ENCODE measurements at regions not wholly inside any gene's neighbourhood (a gene's known extent, or its start where the extent isn't known, plus 50 kb on each side); places are given as distances from the start of the nearest gene placed in this dataset.

GRCh38 chr4:123554801-123555232, 158.2 kb downstream of the SPRY1 start:
- Mint-ChIP-seq H3K4me3 (no peak overlapping the region), H3K27ac (no peak overlapping the region), H3K27me3 (ENCODE audit: low read depth) (peaks cover 13% of the 10 kb centered on the region), H3K9me3 (peaks cover under 1 to 2% of the 10 kb centered on the region in 2 donors), H3K4me1 (ENCODE audit: low read depth) (peaks cover 9% of the 10 kb centered on the region), H3K36me3 (ENCODE audit: insufficient read depth in 2 of 2) (no peaks in the 10 kb centered on the region)
- DNase-seq, result no peak
- no peak for ATAC-seq (replicated peaks in 1 of 2)

- H3K4me3 Mint-ChIP-seq, result no peak overlapping the region
- peaks cover 9% of the 10 kb centered on the region for H3K4me1 Mint-ChIP-seq (ENCODE audit: low read depth)
- H3K27me3 Mint-ChIP-seq (ENCODE audit: low read depth), result peaks cover 18% of the 10 kb centered on the region
- no peaks in the 10 kb centered on the region for H3K36me3 Mint-ChIP-seq (ENCODE audit: insufficient read depth in 2 of 2)
- ATAC-seq (replicated peaks in 1 of 2), result no peak
- no peak overlapping the region for H3K27ac Mint-ChIP-seq
- DNase-seq, result no peak
- H3K9me3 Mint-ChIP-seq, result peaks cover 0 to 1% of the 10 kb centered on the region in 2 donors
Measured at GRCh38 chr4:123555233-123555806, 158.7 kb downstream of the SPRY1 start.

- Mint-ChIP-seq H3K9me3 (peaks cover 0 to 1% of the 10 kb centered on the region in 2 donors), H3K27ac (no peak overlapping the region), H3K4me1 (ENCODE audit: low read depth) (peaks cover 9% of the 10 kb centered on the region), H3K27me3 (ENCODE audit: low read depth) (peaks cover 20% of the 10 kb centered on the region), H3K4me3 (no peak overlapping the region), H3K36me3 (ENCODE audit: insufficient read depth in 2 of 2) (no peaks in the 10 kb centered on the region)
- ATAC-seq (replicated peaks in 1 of 2), result no peak
- DNase-seq, result no peak
Measured at GRCh38 chr4:123555807-123556273, 159.2 kb downstream of the SPRY1 start.

GRCh38 chr4:123556526-123556925, 159.9 kb downstream of the SPRY1 start:
- Mint-ChIP-seq H3K27me3 (ENCODE audit: low read depth) (peaks cover 20% of the 10 kb centered on the region), H3K9me3 (peaks cover 0 to 1% of the 10 kb centered on the region in 2 donors), H3K4me1 (ENCODE audit: low read depth) (peaks cover 9% of the 10 kb centered on the region), H3K36me3 (ENCODE audit: insufficient read depth in 2 of 2) (no peaks in the 10 kb centered on the region), H3K27ac (no peak overlapping the region), H3K4me3 (no peak overlapping the region)
- no peak for DNase-seq
- ATAC-seq (replicated peaks in 1 of 2), result no peak

- Mint-ChIP-seq H3K9me3 (no peaks in the 10 kb centered on the region), H3K36me3 (ENCODE audit: insufficient read depth in 2 of 2) (no peaks in the 10 kb centered on the region), H3K4me1 (ENCODE audit: low read depth) (peaks cover 9% of the 10 kb centered on the region), H3K27me3 (ENCODE audit: low read depth) (peaks cover 22% of the 10 kb centered on the region), H3K4me3 (no peak overlapping the region), H3K27ac (no peak overlapping the region)
- DNase-seq (no peak), ATAC-seq (replicated peaks in 1 of 2) (no peak)
Measured at GRCh38 chr4:123557857-123558536, 161.4 kb downstream of the SPRY1 start.

- Mint-ChIP-seq H3K27me3 (ENCODE audit: low read depth) (peaks cover 22% of the 10 kb centered on the region), H3K36me3 (ENCODE audit: insufficient read depth in 2 of 2) (no peaks in the 10 kb centered on the region), H3K9me3 (no peaks in the 10 kb centered on the region), H3K4me1 (ENCODE audit: low read depth) (peaks cover 9% of the 10 kb centered on the region), H3K4me3 (no peak overlapping the region), H3K27ac (no peak overlapping the region)
- DNase-seq (no peak), ATAC-seq (replicated peaks in 1 of 2) (no peak)
Measured at GRCh38 chr4:123558865-123559264, 162.3 kb downstream of the SPRY1 start.

GRCh38 chr4:123559955-123560871, 163.6 kb downstream of the SPRY1 start:
- DNase-seq (no peak), ATAC-seq (replicated peaks in 1 of 2) (no peak)
- H3K36me3 Mint-ChIP-seq (ENCODE audit: insufficient read depth in 2 of 2), result no peaks in the 10 kb centered on the region
- H3K9me3 Mint-ChIP-seq, result no peaks in the 10 kb centered on the region
- H3K27ac Mint-ChIP-seq, result no peak overlapping the region
- peaks cover 11% of the 10 kb centered on the region for H3K4me1 Mint-ChIP-seq (ENCODE audit: low read depth)
- no peak overlapping the region for H3K4me3 Mint-ChIP-seq
- H3K27me3 Mint-ChIP-seq (ENCODE audit: low read depth), result peaks cover 21% of the 10 kb centered on the region

- Mint-ChIP-seq H3K27ac (no peak overlapping the region), H3K36me3 (ENCODE audit: insufficient read depth in 2 of 2) (no peaks in the 10 kb centered on the region), H3K9me3 (peaks cover 0 to 1% of the 10 kb centered on the region in 2 donors), H3K4me1 (ENCODE audit: low read depth) (peaks cover 9% of the 10 kb centered on the region), H3K4me3 (no peak overlapping the region), H3K27me3 (ENCODE audit: low read depth) (peaks cover 28% of the 10 kb centered on the region)
- no peak for ATAC-seq (replicated peaks in 1 of 2)
- DNase-seq, result no peak
Measured at GRCh38 chr4:123561525-123561924, 164.9 kb downstream of the SPRY1 start.

GRCh38 chr4:123562994-123563750, 166.6 kb downstream of the SPRY1 start:
- Mint-ChIP-seq H3K27ac (no peak overlapping the region), H3K36me3 (ENCODE audit: insufficient read depth in 2 of 2) (peaks cover 2 to 7% of the 10 kb centered on the region in 2 donors), H3K4me1 (ENCODE audit: low read depth) (peaks cover 9% of the 10 kb centered on the region), H3K4me3 (no peak overlapping the region), H3K9me3 (peaks cover 3 to 8% of the 10 kb centered on the region in 2 donors), H3K27me3 (ENCODE audit: low read depth) (peaks cover 36% of the 10 kb centered on the region)
- no peak for DNase-seq
- no peak for ATAC-seq (replicated peaks in 1 of 2)

- Mint-ChIP-seq H3K4me1 (ENCODE audit: low read depth) (peaks cover 9% of the 10 kb centered on the region), H3K27ac (no peak overlapping the region), H3K9me3 (peaks cover 3 to 8% of the 10 kb centered on the region in 2 donors), H3K27me3 (ENCODE audit: low read depth) (peaks cover 35% of the 10 kb centered on the region), H3K4me3 (no peak overlapping the region), H3K36me3 (ENCODE audit: insufficient read depth in 2 of 2) (peaks cover 2 to 7% of the 10 kb centered on the region in 2 donors)
- ATAC-seq (replicated peaks in 1 of 2), result peak; percentile 100
- peak; percentile 59 to 62 for DNase-seq
Measured at GRCh38 chr4:123564758-123565346, 168.3 kb downstream of the SPRY1 start.

- Mint-ChIP-seq H3K4me1 (ENCODE audit: low read depth) (peaks cover 9% of the 10 kb centered on the region), H3K9me3 (peaks cover 3 to 8% of the 10 kb centered on the region in 2 donors), H3K36me3 (ENCODE audit: insufficient read depth in 2 of 2) (peaks cover 2 to 7% of the 10 kb centered on the region in 2 donors), H3K27ac (no peak overlapping the region), H3K27me3 (ENCODE audit: low read depth) (peaks cover 22% of the 10 kb centered on the region), H3K4me3 (no peak overlapping the region)
- ATAC-seq (replicated peaks in 1 of 2), result no peak
- no peak for DNase-seq
Measured at GRCh38 chr4:123568936-123569335, 172.3 kb downstream of the SPRY1 start.

- no peak for ATAC-seq (replicated peaks in 1 of 2)
- peaks cover 3 to 8% of the 10 kb centered on the region in 2 donors for H3K9me3 Mint-ChIP-seq
- peaks cover 2 to 7% of the 10 kb centered on the region in 2 donors for H3K36me3 Mint-ChIP-seq (ENCODE audit: insufficient read depth in 2 of 2)
- no peak for DNase-seq
- no peak overlapping the region for H3K27ac Mint-ChIP-seq
- H3K4me1 Mint-ChIP-seq (ENCODE audit: low read depth), result peaks cover 6% of the 10 kb centered on the region
- peaks cover 22% of the 10 kb centered on the region for H3K27me3 Mint-ChIP-seq (ENCODE audit: low read depth)
- no peak overlapping the region for H3K4me3 Mint-ChIP-seq
Measured at GRCh38 chr4:123569541-123569940, 172.9 kb downstream of the SPRY1 start.

All from activated T-cell treated with anti-CD3 and anti-CD28 coated beads, Interleukin-2, amount 50 U/mL, for 72 hours (primary cell).